Central memory CD8-positive, alpha-beta T cell (primary cell): ENCODE measurements at regions not wholly inside any gene's neighbourhood (a gene's known extent, or its start where the extent isn't known, plus 50 kb on each side); places are given as distances from the start of the nearest gene placed in this dataset.

Source experiments
- ATAC-seq: fragments of 150-1000 bp; cut with Tn5 transposase; replicated peaks from 2 replicates; pipeline ENCODE4 v1.10.0; 2022; ENCODE audit warnings: mild to moderate bottlenecking, moderate FRiP score, moderate number of reproducible peaks; ENCODE audit not compliant: poor library complexity, severe bottlenecking; ENCODE audit errors: extremely low read depth
- DNase-seq, 2 donors: peaks; one replicate each; pipeline ENCODE4 v3.0.0; 2021; ENCODE audit warnings: low spot score in 2 of 2
- H3K27ac Mint-ChIP-seq: one replicate; pipeline ENCODE4 v1.8.0; 2022; ENCODE audit warnings: low read depth, mild to moderate bottlenecking, moderate library complexity, mixed read lengths
- H3K27me3 Mint-ChIP-seq: one replicate; pipeline ENCODE4 v1.8.0; 2022; ENCODE audit warnings: mixed read lengths
- H3K36me3 Mint-ChIP-seq: one replicate; pipeline ENCODE4 v1.8.0; 2022; ENCODE audit warnings: mild to moderate bottlenecking, moderate library complexity, mixed read lengths; ENCODE audit not compliant: insufficient read depth
- H3K4me1 Mint-ChIP-seq: one replicate; pipeline ENCODE4 v1.8.0; 2022; ENCODE audit warnings: mixed read lengths
- H3K4me3 Mint-ChIP-seq: one replicate; pipeline ENCODE4 v1.8.0; 2022; ENCODE audit warnings: mild to moderate bottlenecking, moderate library complexity, mixed read lengths
- H3K9me3 Mint-ChIP-seq: one replicate; pipeline ENCODE4 v1.8.0; 2022; ENCODE audit warnings: mixed read lengths

- no peak overlapping the region for H3K27ac Mint-ChIP-seq
- peaks cover 76% of the 10 kb centered on the region for H3K27me3 Mint-ChIP-seq
- no peaks in the 10 kb centered on the region for H3K4me1 Mint-ChIP-seq
- H3K36me3 Mint-ChIP-seq, result no peaks in the 10 kb centered on the region
- ATAC-seq, result no peak
- no peak for DNase-seq
- no peaks in the 10 kb centered on the region for H3K9me3 Mint-ChIP-seq
- no peak overlapping the region for H3K4me3 Mint-ChIP-seq
Measured at GRCh38 chr9:90055226-90055625, 450.4 kb downstream of the GADD45G start.

- H3K9me3 Mint-ChIP-seq, result no peaks in the 10 kb centered on the region
- no peaks in the 10 kb centered on the region for H3K36me3 Mint-ChIP-seq
- no peaks in the 10 kb centered on the region for H3K4me1 Mint-ChIP-seq
- no peak for ATAC-seq
- peaks cover 56% of the 10 kb centered on the region for H3K27me3 Mint-ChIP-seq
- no peak for DNase-seq
- no peak overlapping the region for H3K27ac Mint-ChIP-seq
- no peak overlapping the region for H3K4me3 Mint-ChIP-seq
Measured at GRCh38 chr9:90057361-90057760, 452.5 kb downstream of the GADD45G start.

- H3K27ac Mint-ChIP-seq, result no peak overlapping the region
- no peak for ATAC-seq
- no peak for DNase-seq
- no peaks in the 10 kb centered on the region for H3K36me3 Mint-ChIP-seq
- peaks cover 56% of the 10 kb centered on the region for H3K27me3 Mint-ChIP-seq
- no peaks in the 10 kb centered on the region for H3K9me3 Mint-ChIP-seq
- H3K4me3 Mint-ChIP-seq, result no peak overlapping the region
- no peaks in the 10 kb centered on the region for H3K4me1 Mint-ChIP-seq
Measured at GRCh38 chr9:90058182-90058763, 453.5 kb downstream of the GADD45G start.

- ATAC-seq (no peak), DNase-seq (no peak)
- H3K4me1 Mint-ChIP-seq, result no peaks in the 10 kb centered on the region
- no peaks in the 10 kb centered on the region for H3K36me3 Mint-ChIP-seq
- H3K27ac Mint-ChIP-seq, result no peak overlapping the region
- H3K9me3 Mint-ChIP-seq, result no peaks in the 10 kb centered on the region
- H3K4me3 Mint-ChIP-seq, result no peak overlapping the region
- H3K27me3 Mint-ChIP-seq, result peaks cover 44% of the 10 kb centered on the region
Measured at GRCh38 chr9:90059436-90059835, 454.6 kb downstream of the GADD45G start.

GRCh38 chr9:90060256-90060655, 455.4 kb downstream of the GADD45G start:
- H3K36me3 Mint-ChIP-seq, result no peaks in the 10 kb centered on the region
- DNase-seq (no peak), ATAC-seq (no peak)
- H3K27ac Mint-ChIP-seq, result no peak overlapping the region
- peaks cover 36% of the 10 kb centered on the region for H3K27me3 Mint-ChIP-seq
- H3K4me1 Mint-ChIP-seq, result no peaks in the 10 kb centered on the region
- H3K9me3 Mint-ChIP-seq, result no peaks in the 10 kb centered on the region
- no peak overlapping the region for H3K4me3 Mint-ChIP-seq

- H3K27me3 Mint-ChIP-seq, result peaks cover 27% of the 10 kb centered on the region
- no peak for ATAC-seq
- H3K36me3 Mint-ChIP-seq, result no peaks in the 10 kb centered on the region
- DNase-seq, result no peak
- H3K4me3 Mint-ChIP-seq, result no peak overlapping the region
- H3K27ac Mint-ChIP-seq, result no peak overlapping the region
- no peaks in the 10 kb centered on the region for H3K9me3 Mint-ChIP-seq
- no peaks in the 10 kb centered on the region for H3K4me1 Mint-ChIP-seq
Measured at GRCh38 chr9:90061187-90061586, 456.4 kb downstream of the GADD45G start.

GRCh38 chr9:90062982-90063381, 458.2 kb downstream of the GADD45G start:
- Mint-ChIP-seq H3K9me3 (no peaks in the 10 kb centered on the region), H3K4me1 (no peaks in the 10 kb centered on the region), H3K36me3 (no peaks in the 10 kb centered on the region), H3K27ac (no peak overlapping the region), H3K27me3 (peaks cover 34% of the 10 kb centered on the region), H3K4me3 (no peak overlapping the region)
- ATAC-seq (no peak), DNase-seq (no peak)

- ATAC-seq (no peak), DNase-seq (no peak)
- Mint-ChIP-seq H3K9me3 (no peaks in the 10 kb centered on the region), H3K27ac (no peak overlapping the region), H3K4me3 (no peak overlapping the region), H3K27me3 (peaks cover 41% of the 10 kb centered on the region), H3K4me1 (no peaks in the 10 kb centered on the region), H3K36me3 (no peaks in the 10 kb centered on the region)
Measured at GRCh38 chr9:90064248-90064647, 459.4 kb downstream of the GADD45G start.

- Mint-ChIP-seq H3K4me1 (no peaks in the 10 kb centered on the region), H3K36me3 (no peaks in the 10 kb centered on the region), H3K4me3 (no peak overlapping the region), H3K27ac (no peak overlapping the region), H3K27me3 (peaks cover 40% of the 10 kb centered on the region), H3K9me3 (no peaks in the 10 kb centered on the region)
- ATAC-seq, result no peak
- no peak for DNase-seq
Measured at GRCh38 chr9:90064971-90065370, 460.2 kb downstream of the GADD45G start.

GRCh38 chr9:90065851-90066250, 461.0 kb downstream of the GADD45G start:
- Mint-ChIP-seq H3K4me3 (no peak overlapping the region), H3K27ac (no peak overlapping the region), H3K4me1 (no peaks in the 10 kb centered on the region), H3K36me3 (no peaks in the 10 kb centered on the region), H3K9me3 (no peaks in the 10 kb centered on the region), H3K27me3 (peaks cover 43% of the 10 kb centered on the region)
- ATAC-seq, result no peak
- DNase-seq, result no peak

- DNase-seq, result no peak
- Mint-ChIP-seq H3K9me3 (no peaks in the 10 kb centered on the region), H3K36me3 (no peaks in the 10 kb centered on the region), H3K27me3 (peaks cover 57% of the 10 kb centered on the region), H3K4me1 (no peaks in the 10 kb centered on the region), H3K4me3 (no peak overlapping the region), H3K27ac (no peak overlapping the region)
- no peak for ATAC-seq
Measured at GRCh38 chr9:90069085-90069484, 464.3 kb downstream of the GADD45G start.

- Mint-ChIP-seq H3K36me3 (no peaks in the 10 kb centered on the region), H3K9me3 (no peaks in the 10 kb centered on the region), H3K27me3 (peaks cover 66% of the 10 kb centered on the region), H3K27ac (no peak overlapping the region), H3K4me1 (no peaks in the 10 kb centered on the region), H3K4me3 (no peak overlapping the region)
- DNase-seq (no peak), ATAC-seq (no peak)
Measured at GRCh38 chr9:90070056-90070455, 465.2 kb downstream of the GADD45G start.

GRCh38 chr9:90070469-90070868, 465.7 kb downstream of the GADD45G start:
- Mint-ChIP-seq H3K4me1 (no peaks in the 10 kb centered on the region), H3K27me3 (peaks cover 70% of the 10 kb centered on the region), H3K27ac (no peak overlapping the region), H3K9me3 (no peaks in the 10 kb centered on the region), H3K4me3 (no peak overlapping the region), H3K36me3 (no peaks in the 10 kb centered on the region)
- ATAC-seq (no peak), DNase-seq (no peak)
